NCI-H345 treated with DMSO at 0.1 percent for 48 hours (cell line): ENCODE measurements at regions not wholly inside any gene's neighbourhood (a gene's known extent, or its start where the extent isn't known, plus 50 kb on each side); places are given as distances from the start of the nearest gene placed in this dataset.

Experiments
- DNase-seq: peaks from one replicate; lab custom pipeline; 2025; ENCODE audit not compliant: unreplicated experiment; lab: John Stamatoyannopoulos, UW

DNA sequence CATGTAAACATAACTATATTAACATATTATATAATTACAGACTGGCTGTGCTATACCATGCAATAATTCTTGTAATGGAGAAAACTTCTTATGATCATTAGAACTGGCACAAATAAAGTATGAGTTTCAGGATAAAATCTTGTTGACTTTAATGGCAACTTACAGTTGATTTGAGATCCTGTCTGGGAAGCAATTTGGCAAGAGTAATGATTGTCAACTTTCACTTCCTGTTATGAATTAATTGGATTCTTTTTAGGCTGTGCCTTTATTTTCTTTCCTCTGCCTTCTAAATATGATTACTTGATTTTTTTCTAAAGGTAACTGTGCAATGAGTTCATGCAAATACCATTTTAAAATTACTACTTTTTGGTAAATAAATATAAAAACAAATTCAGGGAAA lies 158.1 kb upstream of the B3GAT2 start:
- no peak for DNase-seq

DNA sequence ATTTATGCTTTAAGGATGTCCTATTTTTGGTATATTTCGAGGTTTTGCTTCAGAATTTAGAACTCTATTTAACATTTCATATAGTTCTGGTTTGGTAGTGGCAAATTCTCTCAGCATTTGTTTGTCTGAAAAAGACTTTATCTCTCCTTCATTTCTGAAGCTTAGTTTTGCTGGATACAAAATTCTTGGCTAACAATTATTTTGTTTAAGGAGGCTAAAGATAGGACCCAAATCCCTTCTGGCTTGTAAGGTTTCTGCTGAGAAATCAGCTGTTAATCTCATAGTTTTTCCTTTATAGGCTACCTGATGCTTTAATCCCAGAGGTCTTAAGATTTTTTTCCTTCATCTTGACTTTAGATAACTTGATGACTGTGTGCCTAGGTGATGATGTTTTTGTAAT lies 162.7 kb upstream of the B3GAT2 start:
- no peak for DNase-seq

DNA sequence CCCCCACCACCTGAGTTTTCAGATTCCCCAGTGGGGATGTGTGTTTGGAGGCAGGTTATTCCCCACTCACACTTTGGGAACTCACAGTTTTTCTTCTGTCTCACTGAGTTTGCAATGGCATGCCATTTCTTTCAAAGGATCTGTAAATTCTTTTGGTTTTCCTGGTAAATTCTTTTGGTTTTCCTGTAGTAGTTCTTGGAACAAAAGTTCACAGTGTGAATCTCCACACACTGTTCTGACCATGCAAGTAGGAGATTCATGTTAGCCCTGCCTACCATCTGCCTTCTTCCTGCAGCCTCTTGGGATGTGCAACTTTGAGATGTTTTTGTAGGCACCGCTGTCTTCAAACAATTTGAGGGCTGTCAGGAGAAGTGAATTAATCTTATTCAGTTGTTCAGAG lies 165.6 kb upstream of the OGFRL1 start:
- DNase-seq: no peak

DNA sequence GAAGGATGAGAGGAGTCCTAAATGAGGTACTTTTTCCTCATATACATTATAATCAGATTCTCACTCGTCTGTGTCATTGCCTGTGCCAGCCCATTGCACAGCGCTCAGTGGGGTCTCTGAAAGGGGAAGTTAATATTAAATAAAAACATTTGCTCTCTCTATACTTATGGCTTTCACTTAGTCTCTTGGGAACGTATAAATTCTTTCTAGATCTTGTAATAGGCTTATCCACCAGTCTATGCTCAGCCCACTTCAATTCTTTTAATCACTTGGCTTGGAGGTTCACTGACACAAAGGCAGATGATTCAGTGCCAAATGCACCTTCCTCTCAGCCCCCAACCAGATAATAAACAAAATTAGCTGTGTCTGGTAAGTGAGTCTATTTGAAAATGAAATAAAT lies 164.3 kb upstream of the OGFRL1 start:
- peak; percentile 5 for DNase-seq

DNA sequence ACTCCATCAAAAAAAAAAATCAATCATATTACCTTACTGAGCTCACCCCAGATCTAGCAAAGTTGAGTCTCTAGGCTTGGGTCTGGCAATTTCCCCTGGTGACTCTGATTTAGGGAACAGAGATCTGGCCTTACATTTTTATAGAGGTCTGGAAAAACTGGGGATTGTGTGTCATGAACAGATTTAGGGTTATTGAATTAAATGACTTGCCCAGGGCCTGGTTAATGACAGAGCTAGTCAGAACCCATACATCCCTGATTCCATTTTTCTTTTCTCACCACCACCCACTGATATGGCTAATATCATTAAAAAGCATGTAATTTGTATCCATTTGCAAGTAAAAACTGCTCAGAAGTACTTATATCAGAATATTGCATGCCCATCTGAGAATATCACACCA lies 163.4 kb upstream of the OGFRL1 start:
- DNase-seq: no peak

DNA sequence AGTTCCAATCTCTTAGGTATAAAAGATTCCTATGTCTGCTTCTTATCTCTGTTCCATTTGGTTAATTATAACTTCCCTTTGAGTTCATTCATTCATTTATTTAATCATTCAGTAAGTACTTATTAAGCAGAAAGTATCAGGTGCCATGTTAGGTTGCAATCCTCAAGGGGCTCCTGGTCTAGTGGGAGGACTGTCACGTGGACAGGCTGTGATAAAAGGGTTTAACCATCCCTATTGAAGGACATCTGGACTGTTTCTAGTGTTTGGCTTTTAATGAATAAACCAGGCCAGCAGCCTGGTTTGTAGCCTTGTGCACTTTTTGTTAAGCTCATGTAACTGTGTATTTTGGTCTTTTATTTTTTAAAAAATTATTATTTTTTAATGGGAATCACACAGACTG lies 162.1 kb upstream of the OGFRL1 start:
- DNase-seq: no peak

DNA sequence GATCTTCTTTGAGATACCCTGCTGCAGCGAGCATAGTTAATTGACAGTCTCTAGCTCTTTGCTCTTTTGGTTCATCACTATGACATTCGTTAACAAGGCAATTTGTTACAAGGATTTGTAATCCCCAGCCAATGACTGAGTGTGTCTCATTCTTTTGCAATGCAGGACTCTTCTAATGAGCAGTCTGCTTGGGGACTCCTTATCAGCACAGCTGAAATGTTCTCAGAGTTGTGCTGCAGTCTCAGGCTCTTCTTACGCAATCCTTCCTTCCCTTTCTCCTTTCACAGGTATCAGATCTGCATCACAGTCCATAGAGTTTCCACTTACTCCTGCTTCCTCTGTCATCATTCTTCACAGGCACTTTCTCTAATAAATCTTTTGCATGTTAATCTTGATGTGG lies 161.2 kb upstream of the OGFRL1 start:
- no peak for DNase-seq

DNA sequence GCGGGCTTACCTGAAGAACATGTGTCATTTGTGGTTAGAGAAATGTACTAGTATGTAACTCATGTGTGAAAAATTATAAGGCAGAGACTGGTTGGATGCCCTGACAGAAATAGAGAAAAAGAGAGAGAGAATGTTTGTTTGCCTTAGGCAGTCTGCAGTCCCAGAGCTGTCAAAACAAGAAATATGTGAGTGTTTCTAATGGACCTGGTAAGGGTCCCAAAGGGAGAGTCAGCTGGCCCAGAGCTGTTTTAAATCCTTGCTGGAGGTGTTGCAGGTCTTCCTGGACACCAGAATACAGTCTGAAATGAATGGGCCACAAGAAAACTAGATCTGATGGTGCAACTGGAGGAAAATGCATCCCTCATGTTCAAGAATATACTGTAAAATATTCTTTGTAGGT lies 158.3 kb upstream of the OGFRL1 start:
- no peak for DNase-seq

DNA sequence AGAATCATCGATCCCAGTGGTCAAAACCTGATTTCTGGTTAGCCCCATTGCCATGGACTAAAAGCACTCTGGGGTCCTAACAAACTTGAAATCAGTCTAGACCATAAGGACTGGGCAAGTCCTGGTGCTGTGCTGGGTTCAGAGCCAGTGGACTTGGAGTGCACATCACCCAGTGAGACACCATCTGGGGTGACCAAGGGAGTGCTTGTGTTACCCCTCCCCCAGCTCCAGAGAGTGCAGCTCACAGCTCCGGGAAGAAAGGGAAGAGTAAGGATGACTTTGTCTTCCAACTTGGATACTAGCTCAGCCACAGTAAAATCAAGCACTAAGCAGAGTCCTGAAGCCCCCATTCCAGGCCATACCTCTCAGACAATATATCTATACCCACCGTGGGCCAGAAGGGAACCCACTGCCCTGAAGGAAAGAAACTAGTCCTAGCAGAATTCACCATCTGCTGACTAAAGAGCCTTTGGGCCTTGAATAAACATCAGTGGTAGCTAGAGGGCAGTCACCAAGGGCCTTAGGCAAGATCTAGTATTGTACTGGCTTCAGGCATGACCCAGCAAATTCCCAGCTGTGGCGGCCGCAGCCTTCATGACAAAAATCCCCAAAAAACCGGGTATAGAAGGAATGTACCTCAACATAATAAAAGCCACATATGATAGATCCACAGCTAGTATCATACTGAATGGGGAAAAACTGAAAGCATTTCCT lies 153.5 kb upstream of the OGFRL1 start:
- no peak for DNase-seq

DNA sequence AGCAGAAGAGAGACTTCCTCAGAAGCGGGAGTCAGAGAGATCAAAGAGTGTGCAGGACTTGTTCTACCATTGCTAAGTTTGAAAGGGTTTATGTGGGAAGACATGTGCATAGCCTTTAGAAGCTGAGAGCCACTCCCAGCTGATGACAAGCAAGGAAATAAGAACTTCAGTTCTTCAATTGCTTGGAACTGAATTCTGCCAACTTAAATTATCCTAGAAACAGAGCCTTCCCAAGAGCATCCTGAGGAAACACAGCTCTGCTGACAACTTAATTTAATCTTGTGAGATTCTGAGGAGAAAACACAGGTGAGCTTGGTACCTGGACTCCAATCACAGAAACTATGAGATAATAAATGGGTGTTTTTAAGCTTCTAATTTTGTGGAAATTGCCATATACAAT lies 150.6 kb upstream of the OGFRL1 start:
- DNase-seq: no peak

DNA sequence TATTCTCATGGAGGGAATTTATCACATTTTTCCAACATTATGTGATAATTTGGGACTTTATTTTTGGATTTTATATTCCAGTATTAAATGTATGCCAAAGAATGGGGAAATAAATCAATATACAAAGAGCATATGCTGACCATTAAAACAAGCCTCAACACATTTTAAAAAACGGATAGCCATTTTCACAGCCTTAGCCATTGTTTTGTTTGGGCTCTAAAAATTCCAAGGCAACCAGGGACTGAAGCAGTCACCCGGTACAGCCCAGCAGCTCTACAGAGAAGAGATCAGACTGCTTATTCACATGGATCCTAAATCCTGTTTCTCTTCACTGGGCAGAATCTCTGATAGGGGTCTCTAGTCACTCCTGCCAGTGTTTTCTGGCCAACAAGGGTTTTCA lies 150.2 kb upstream of the OGFRL1 start:
- no peak for DNase-seq

DNA sequence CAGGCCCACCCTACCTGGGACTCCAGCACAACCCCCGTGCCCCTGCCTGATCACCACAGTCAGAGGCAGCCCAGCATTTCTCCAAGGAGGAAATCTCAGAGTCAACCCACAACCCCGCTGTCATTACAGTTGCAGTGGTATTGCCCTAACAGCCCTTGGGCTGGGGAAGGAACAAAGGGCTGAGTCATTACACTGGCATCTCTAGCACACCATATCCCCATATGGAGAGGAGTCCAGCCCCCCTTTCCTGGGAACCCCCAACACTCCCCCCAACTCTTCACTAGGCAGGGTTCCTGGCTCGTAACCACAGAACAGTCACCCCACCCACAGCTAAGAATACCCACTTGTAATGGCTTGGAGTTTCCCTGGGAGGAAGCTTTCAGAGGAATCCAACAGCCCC lies 149.4 kb upstream of the OGFRL1 start:
- DNase-seq: no peak

DNA sequence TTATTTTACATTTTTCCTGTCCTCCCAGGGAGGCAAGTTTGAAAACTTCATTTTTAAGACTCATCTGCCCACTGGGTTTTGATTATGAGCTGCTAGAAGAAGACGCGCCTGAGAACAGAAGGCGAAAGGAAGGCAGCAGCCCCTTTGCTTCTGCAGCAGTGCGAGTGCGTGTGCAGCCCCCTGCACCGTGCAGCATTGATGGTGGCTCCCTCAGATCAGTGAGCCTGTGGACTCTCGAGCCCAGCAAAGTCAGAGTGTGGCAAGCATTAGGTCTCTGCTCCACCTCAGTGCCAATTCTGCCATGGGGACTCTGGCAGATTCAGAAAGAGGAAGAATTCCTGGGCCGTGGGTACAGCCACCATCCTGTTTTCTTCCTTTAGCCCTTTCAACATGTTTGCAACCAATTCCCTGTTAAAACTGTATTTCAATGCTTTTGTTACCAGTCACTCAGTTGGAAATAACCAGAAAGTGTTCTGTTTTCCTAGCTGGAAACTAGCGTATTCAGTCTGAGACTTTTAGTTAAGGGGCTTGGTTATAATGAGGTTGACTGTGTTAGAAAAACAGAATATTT lies 134.8 kb upstream of the OGFRL1 start:
- no peak for DNase-seq

DNA sequence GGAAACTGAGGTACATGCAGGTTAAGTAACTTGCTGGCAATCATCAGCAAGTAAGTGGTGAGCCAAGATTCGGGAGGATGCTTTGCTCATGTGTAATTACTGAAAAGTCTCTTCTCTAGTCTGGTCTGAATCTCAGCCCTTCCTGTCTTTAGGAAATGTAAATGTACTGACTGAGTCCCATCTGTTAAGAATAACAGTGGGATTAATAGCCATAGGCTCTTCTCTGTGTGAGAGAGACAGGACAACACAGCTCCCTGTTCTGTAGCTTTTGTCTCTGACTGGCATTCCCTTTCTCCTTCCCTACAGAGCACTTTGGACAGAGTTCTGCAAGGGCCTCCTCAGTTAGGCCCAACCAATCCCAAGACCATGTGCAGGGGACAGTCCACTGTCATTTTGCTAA lies 131.3 kb upstream of the OGFRL1 start:
- DNase-seq: no peak

DNA sequence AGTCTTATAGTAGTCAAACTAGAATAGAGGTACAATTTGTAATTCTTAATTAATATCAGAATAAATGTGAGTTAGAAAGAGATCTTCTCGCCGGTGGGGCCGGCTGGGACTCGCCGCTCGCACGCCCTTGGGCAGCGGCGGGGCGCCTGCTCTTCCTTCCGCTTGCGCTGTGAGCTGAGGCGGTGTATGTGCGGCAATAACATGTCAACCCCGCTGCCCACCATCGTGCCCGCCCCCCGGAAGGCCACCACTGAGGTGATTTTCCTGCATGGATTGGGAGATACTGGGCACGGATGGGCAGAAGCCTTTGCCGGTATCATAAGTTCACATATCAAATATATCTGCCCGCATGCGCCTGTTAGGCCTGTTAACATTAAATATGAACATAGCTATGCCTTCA lies 123.7 kb upstream of the OGFRL1 start:
- DNase-seq: no peak

DNA sequence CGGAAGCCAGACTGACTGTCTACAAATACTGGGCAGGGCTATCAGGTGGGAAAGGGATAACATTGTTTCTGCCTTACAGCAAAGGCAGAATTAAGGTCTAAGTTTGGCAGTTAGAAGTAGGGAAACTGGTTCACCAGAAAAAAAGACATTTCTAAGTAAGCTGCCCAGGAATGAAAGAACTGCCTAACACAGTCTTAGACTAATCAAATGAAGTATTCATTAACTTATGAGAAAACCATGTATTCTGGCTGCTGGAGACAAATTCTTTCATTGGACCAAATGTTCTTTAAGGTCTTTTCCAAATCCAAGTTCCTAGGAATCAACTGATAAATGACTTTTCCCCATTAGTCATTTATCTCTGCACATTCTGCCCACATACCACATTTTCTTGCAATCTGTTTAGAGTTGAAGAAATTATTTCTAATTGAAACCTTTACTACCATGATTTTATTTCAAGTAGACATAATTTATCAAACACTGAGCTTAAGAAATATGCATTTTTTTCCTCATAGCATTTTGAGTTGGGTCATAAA lies 120.3 kb upstream of the OGFRL1 start:
- DNase-seq: no peak

DNA sequence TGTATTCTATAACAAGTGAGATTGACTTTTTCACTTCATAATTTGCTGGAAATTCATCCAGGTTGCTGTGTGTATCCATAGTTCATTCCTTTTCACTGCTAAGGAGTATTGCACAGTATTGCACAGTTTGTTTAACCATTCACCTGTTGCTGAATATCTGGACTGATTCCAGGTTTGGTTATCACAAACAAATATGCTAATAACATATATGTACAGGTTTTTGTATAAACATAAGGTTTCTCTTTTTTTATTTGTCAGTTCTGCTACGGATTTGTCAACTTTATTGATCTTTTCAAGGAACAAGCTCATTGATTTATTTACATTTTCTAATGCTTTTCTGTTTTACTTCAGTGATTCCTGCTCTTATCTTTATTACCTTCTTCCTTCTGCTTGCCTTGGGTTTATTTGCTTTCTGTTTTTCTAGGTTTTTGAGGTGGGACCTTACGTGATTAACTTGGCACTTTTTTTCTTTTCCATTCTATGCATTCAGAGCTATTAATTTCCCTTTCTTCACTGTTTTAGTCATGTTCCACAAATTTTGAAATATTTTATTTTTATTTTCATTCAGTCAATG lies 117.0 kb upstream of the OGFRL1 start:
- DNase-seq: no peak

DNA sequence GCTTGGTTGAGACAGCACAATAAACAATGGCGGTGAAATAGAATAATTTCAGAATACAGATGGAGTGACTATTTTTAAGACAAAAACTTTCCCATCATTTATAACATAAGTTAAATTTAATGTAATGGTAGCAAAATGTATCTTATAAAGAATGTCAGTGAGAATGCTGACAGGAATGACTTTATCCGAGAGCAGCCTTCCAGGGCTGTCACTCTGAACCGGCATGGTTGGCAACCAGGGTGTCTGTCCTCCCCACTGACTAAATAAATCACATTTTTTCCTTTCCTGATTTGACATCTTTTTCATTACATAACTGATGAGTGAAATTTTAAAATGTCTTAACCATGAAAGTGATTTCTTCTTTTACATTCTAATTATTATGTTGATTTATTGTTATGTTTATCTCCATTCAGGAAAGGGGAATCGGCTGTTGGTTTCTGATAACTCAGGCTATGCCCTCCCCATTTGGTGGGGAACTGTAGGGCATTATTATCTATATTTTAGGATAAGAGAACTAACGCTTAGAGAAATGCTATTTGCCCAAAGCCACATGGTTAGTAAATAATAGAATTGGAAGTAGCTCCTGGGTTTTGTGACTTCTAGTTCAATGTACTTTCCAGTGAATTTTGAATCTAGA lies 109.2 kb upstream of the OGFRL1 start:
- DNase-seq: no peak

DNA sequence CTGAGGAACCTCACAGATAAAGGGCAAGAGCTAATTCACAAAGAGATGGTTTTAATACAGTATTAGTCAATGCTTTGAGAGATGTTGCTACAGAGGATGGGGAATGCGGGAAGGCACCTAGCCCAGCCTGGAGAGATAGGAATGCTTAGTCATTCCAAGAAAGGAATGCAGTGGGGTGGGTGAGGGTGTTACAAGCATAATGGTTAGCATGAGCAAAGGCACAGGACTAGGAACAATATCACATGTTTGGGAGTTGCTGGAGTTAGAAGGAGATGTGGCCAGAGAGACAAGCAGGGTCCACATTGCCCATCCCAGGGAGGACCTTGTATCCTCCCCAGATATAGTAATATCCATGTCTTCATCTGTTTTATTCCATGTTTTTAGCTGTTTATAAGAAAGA lies 107.0 kb upstream of the OGFRL1 start:
- DNase-seq: no peak

DNA sequence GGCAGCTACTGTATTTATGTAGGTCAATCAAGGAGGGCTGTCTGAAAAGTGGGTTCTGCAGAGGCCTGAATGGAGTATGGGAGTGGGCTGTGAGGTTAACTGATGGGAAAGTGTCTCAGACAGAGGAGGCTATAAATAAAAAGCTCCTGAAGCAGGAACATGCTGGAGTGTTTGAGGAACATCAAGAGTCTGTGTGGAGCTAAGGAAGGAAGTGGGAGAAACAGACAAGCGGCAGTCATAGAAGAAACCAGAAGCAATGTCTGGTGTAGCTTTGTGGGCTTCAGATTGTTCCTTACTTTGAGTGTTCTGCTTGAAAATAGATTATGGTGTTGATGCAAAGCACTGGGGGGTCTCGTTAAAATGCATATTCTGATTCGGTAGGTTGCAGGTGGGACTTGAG lies 101.5 kb upstream of the OGFRL1 start:
- DNase-seq: no peak

DNA sequence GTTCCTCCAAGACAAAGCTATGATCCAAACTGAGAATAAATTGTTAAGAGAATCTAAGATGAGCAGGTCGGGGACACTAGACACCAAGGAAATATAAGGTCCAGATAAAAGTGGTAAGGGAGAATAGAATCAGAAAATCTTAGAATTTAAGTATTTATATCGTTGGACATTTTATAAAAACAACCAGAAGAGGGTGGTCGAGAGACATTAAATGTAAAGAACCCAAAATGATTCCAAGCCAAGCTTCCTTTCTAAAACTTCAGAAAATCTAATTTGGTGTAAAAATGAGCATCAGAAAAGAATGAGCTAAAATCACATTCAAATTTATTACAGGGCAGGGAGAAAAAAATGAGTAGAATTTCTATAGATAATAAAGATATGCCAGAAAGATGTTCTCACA lies 97.8 kb upstream of the OGFRL1 start:
- no peak for DNase-seq

DNA sequence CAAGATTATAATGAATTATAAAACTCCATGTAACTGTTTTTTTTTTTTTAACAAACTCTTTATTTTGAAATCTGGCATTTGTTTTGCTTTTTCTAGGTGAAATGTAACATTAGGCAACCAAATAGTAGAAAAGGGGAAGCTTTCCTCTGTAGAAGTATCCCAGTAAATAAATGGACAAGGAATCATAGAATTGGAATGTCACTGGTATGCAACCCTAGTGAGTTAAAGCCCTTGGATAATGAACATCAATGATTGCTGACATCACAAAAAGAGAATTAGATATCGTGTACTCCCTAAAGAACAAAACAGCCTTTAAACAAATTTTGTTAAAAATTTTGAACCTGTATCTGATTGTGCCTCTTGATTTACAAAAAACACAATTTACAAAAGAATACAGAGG lies 93.9 kb upstream of the OGFRL1 start:
- no peak for DNase-seq
